ENCODE measurements at regions not wholly inside any gene's neighbourhood (a gene's known extent, or its start where the extent isn't known, plus 50 kb on each side); places are given as distances from the start of the nearest gene placed in this dataset.

DNA sequence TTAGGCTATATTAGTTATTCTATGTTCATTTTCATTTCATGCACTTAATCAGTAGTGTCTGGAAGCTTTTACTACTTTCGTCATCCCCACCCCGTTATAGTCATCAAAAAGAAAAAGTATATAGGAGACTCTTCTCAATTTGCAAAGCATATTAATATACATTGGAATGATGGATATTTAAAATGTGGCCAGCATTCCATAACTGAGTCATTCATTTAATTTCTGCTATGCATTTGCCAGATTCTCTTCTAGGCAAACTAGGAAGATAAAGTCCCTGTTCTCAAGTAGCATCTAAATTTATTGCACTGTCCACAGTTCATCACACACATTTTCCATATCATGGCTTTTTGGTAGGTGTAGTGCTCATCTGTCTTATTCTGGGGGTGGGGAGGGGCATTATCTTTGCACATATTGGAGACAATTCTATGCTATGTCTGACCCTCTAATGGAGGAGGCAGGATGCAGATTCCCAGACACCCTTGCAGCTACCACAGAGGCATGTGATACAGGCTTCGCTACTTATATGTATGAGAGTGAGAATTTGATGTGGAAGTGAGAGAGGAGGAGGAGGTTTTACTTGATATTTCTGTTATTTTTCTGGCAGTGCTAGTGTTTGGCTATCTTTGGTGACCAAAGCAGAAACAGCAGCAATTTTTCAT is 125.8 kb downstream of the CTH start:
- TF ChIP-seq, protein P1, sequence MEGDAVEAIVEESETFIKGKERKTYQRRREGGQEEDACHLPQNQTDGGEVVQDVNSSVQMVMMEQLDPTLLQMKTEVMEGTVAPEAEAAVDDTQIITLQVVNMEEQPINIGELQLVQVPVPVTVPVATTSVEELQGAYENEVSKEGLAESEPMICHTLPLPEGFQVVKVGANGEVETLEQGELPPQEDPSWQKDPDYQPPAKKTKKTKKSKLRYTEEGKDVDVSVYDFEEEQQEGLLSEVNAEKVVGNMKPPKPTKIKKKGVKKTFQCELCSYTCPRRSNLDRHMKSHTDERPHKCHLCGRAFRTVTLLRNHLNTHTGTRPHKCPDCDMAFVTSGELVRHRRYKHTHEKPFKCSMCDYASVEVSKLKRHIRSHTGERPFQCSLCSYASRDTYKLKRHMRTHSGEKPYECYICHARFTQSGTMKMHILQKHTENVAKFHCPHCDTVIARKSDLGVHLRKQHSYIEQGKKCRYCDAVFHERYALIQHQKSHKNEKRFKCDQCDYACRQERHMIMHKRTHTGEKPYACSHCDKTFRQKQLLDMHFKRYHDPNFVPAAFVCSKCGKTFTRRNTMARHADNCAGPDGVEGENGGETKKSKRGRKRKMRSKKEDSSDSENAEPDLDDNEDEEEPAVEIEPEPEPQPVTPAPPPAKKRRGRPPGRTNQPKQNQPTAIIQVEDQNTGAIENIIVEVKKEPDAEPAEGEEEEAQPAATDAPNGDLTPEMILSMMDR (optimal IDR thresholded peaks at IDR 0.05 in 1 of 3, IDR thresholded peaks at IDR 0.05 in 1 of 3, conservative IDR thresholded peaks at IDR 0.05 in 1 of 3; ENCODE audit: extremely low read depth in 1 of 3, insufficient read depth in 2 of 3, low read length in 3 of 3), result no peak
- no peak for TF ChIP-seq EZH2 (IDR thresholded peaks at IDR 0.05; ENCODE audit: low read length)
- Histone ChIP-seq H3K9me3 (ENCODE audit: control insufficient read depth, low read depth, low read length) (no peaks in the 10 kb centered on the region), H3K27me3 (ENCODE audit: control insufficient read depth, extremely low read depth, insufficient read depth, low read length) (no peaks in the 10 kb centered on the region), H3K4me3 (ENCODE audit: control insufficient read depth in 2 of 3, extremely low read depth in 1 of 3, insufficient read depth in 2 of 3, low read depth in 1 of 3, low read length in 3 of 3) (no peak overlapping the region), H3K27ac (ENCODE audit: control insufficient read depth, insufficient read depth, low read length) (no peak overlapping the region), H4K20me1 (ENCODE audit: control insufficient read depth, extremely low read depth, insufficient read depth, low read length) (no peaks in the 10 kb centered on the region), H3K4me2 (ENCODE audit: control insufficient read depth, extremely low read depth, insufficient read depth, low read depth, low read length) (no peak overlapping the region), H3K9me1 (ENCODE audit: control insufficient read depth, extremely low read depth, insufficient read depth, low read length) (no peaks in the 10 kb centered on the region), H2AFZ (ENCODE audit: control insufficient read depth, low read length) (no peak overlapping the region), H3K9ac (ENCODE audit: control insufficient read depth, extremely low read depth, insufficient read depth, low read length) (no peak overlapping the region), H3K36me3 (ENCODE audit: control insufficient read depth in 2 of 2, extremely low read depth in 1 of 2, insufficient read depth in 2 of 2, low read length in 2 of 2) (no peaks in the 10 kb centered on the region), H3K79me2 (ENCODE audit: control insufficient read depth, insufficient read depth, low read length) (no peaks in the 10 kb centered on the region), H3K4me1 (ENCODE audit: control insufficient read depth, extremely low read depth, insufficient read depth, low read length) (no peaks in the 10 kb centered on the region)
- dilution Hi-C loops (cut with MboI; ENCODE audit: extremely low pct_ligation_motif_present, low sequenced_read_pairs), result no loop called here
- FAIRE-seq (no peak), DNase-seq (ENCODE audit: low read depth, low spot score) (no peak)

DNA sequence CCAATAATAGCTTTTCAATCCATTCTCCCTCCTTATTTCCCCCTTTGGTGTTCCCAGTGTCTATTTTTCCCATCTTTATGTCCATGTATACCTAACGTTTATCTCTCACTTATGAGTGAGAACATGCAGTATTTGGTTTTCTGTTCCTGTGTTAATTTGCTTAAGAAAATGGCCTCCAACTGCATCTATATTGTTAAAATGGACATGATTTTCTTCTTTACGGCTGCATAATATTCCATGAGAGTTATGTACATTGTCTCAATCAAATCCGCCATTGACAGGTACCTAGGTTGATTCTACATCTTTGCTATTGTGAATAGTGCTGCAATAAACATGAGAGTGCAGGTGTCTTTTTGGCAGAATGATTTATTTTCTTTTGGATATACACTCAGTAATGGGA is 126.7 kb downstream of the CTH start:
- Histone ChIP-seq H3K4me1 (ENCODE audit: control insufficient read depth, extremely low read depth, insufficient read depth, low read length) (peaks cover under 1% of the 10 kb centered on the region), H3K79me2 (ENCODE audit: control insufficient read depth, insufficient read depth, low read length) (no peaks in the 10 kb centered on the region), H3K9ac (ENCODE audit: control insufficient read depth, extremely low read depth, insufficient read depth, low read length) (no peak overlapping the region), H3K4me2 (ENCODE audit: control insufficient read depth, extremely low read depth, insufficient read depth, low read depth, low read length) (no peak overlapping the region), H2AFZ (ENCODE audit: control insufficient read depth, low read length) (no peak overlapping the region), H3K4me3 (ENCODE audit: control insufficient read depth in 2 of 3, extremely low read depth in 1 of 3, insufficient read depth in 2 of 3, low read depth in 1 of 3, low read length in 3 of 3) (no peak overlapping the region), H4K20me1 (ENCODE audit: control insufficient read depth, extremely low read depth, insufficient read depth, low read length) (no peaks in the 10 kb centered on the region), H3K27me3 (ENCODE audit: control insufficient read depth, extremely low read depth, insufficient read depth, low read length) (no peaks in the 10 kb centered on the region), H3K9me1 (ENCODE audit: control insufficient read depth, extremely low read depth, insufficient read depth, low read length) (no peaks in the 10 kb centered on the region), H3K27ac (ENCODE audit: control insufficient read depth, insufficient read depth, low read length) (no peak overlapping the region), H3K9me3 (ENCODE audit: control insufficient read depth, low read depth, low read length) (no peaks in the 10 kb centered on the region), H3K36me3 (ENCODE audit: control insufficient read depth in 2 of 2, extremely low read depth in 1 of 2, insufficient read depth in 2 of 2, low read length in 2 of 2) (no peaks in the 10 kb centered on the region)
- dilution Hi-C loops (cut with MboI; ENCODE audit: extremely low pct_ligation_motif_present, low sequenced_read_pairs), result no loop called here
- TF ChIP-seq, protein P1 (optimal IDR thresholded peaks at IDR 0.05 in 1 of 3, IDR thresholded peaks at IDR 0.05 in 1 of 3, conservative IDR thresholded peaks at IDR 0.05 in 1 of 3; ENCODE audit: extremely low read depth in 1 of 3, insufficient read depth in 2 of 3, low read length in 3 of 3), result no peak
- no peak for TF ChIP-seq EZH2 (IDR thresholded peaks at IDR 0.05; ENCODE audit: low read length)
- FAIRE-seq (no peak), DNase-seq (ENCODE audit: low read depth, low spot score) (no peak)
